Activated naive CD8-positive, alpha-beta T cell treated with anti-CD3 and anti-CD28 coated beads for 36 hours (primary cell): ENCODE measurements at regions not wholly inside any gene's neighbourhood (a gene's known extent, or its start where the extent isn't known, plus 50 kb on each side); places are given as distances from the start of the nearest gene placed in this dataset.
"Not testable (repeated sequence)": the region's sequence is repeated elsewhere in the genome, so short reads cannot be mapped to it uniquely, and the experiment has no call there.

ENCODE experiments used
- DNase-seq: peaks from one replicate; pipeline ENCODE4 v3.0.0; 2021
- H3K27ac Mint-ChIP-seq: one replicate; pipeline ENCODE4 v1.8.0; 2022; ENCODE audit warnings: mild to moderate bottlenecking, moderate library complexity, mixed read lengths
- H3K27me3 Mint-ChIP-seq: one replicate; pipeline ENCODE4 v1.8.0; 2022; ENCODE audit warnings: mild to moderate bottlenecking, mixed read lengths
- H3K36me3 Mint-ChIP-seq: one replicate; pipeline ENCODE4 v1.8.0; 2021; ENCODE audit warnings: mild to moderate bottlenecking, mixed read lengths
- H3K4me1 Mint-ChIP-seq: one replicate; pipeline ENCODE4 v1.8.0; 2021; ENCODE audit warnings: mixed read lengths
- H3K4me3 Mint-ChIP-seq: one replicate; pipeline ENCODE4 v1.8.0; 2022; ENCODE audit warnings: mild to moderate bottlenecking, moderate library complexity, mixed read lengths
- H3K9me3 Mint-ChIP-seq: one replicate; pipeline ENCODE4 v1.8.0; 2022; ENCODE audit warnings: mixed read lengths

GRCh38 chr4:82301390-82301789 is 72.4 kb downstream of the HNRNPD start:
- H3K9me3 Mint-ChIP-seq, H3K4me1 Mint-ChIP-seq, H3K36me3 Mint-ChIP-seq, H3K4me3 Mint-ChIP-seq, H3K27me3 Mint-ChIP-seq, H3K27ac Mint-ChIP-seq, DNase-seq: not testable (repeated sequence)

DNA sequence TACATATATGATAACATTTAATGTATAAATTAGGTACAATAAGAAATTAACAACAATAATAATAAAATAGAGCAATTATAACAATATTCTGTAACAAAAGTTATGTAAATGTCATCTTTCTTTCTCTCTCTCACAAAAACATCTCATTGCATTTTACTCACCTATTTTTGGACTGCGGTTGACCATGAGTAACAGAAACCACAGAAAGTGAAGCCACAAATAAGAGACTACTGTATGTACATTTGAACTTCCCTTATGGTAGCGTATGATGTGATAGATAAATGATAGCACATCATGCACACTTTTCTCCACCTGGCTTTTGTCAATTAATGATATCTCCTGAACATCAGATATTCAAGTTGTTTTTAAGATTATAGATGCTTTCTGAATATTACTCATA is 80.5 kb downstream of the HNRNPD start:
- H3K4me3 Mint-ChIP-seq, result no peak overlapping the region
- peaks cover 6% of the 10 kb centered on the region for H3K4me1 Mint-ChIP-seq
- H3K36me3 Mint-ChIP-seq, result no peaks in the 10 kb centered on the region
- no peaks in the 10 kb centered on the region for H3K9me3 Mint-ChIP-seq
- no peak overlapping the region for H3K27ac Mint-ChIP-seq
- H3K27me3 Mint-ChIP-seq, result no peaks in the 10 kb centered on the region
- DNase-seq, result peak; percentile 21

DNA sequence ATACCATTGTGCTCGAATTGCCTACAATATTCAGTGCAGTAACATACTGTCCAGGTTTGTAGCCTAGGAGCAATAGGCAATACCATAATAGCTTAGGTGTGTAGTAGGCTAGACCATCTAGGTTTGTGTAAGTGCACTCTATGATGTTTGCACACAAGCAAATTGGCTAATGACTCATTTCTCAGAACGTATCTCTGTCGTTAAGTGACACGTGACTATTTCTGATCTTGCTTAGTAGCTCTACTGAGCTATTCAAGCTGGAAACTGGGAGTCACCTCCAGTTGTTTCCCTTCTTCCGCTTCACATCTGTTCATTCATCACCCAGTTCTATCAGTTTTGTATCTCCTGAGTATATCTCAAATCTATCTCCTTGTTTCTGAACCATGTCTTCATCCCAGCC is 86.1 kb downstream of the HNRNPD start:
- H3K27me3 Mint-ChIP-seq, result no peaks in the 10 kb centered on the region
- H3K4me3 Mint-ChIP-seq, result no peak overlapping the region
- no peak for DNase-seq
- H3K27ac Mint-ChIP-seq, result no peak overlapping the region
- no peaks in the 10 kb centered on the region for H3K9me3 Mint-ChIP-seq
- H3K36me3 Mint-ChIP-seq, result no peaks in the 10 kb centered on the region
- H3K4me1 Mint-ChIP-seq, result peaks cover 10% of the 10 kb centered on the region

DNA sequence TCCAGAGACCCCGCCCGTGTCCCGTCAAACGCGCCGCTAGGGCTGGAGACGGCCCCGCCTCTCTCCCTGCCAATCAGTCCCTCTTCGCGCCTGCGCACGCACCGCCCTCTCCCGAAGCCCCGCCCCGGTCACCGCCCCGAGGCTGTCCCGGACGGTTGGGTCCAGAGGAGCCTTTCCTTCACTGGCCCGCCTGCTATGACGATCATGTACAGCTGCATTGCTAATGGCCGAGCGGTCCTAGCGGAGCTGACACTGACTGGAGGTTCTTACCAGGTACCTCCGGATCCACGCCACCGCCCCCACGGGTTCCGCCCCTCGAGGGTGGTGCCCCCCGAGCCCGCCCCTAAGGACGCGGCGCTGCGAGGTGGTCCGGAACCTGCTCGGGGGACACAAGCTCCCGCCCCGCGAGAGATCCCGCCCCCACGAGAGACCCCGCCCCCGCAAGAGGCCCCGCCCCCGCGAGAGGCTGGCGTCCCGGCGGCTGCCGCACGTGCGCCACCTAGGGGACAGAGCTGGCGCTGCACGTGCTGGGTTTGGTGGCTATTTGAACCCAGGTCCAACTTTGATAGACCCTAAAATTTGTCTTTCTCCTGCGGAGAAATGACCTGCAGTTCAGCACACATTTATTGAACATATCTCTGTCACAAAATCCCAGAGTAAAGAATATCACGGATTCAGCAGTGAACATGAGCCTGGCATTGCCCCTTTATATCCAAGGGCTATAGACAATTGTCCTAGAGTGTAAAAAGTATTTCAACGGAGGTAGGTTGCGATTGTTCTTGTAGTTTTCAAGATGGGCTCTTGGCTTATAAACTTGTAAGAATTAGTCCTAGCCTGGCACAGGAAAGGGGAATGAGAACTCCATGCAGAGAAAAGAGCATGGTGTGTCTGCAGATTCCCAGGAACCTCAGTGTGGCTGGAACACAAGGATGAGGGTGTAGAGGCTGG is 88.7 kb downstream of the HNRNPD start:
- Mint-ChIP-seq H3K36me3 (no peaks in the 10 kb centered on the region), H3K4me3 (peak overlapping the region; percentile 76), H3K9me3 (no peaks in the 10 kb centered on the region), H3K27ac (peak overlapping the region; percentile 9), H3K27me3 (no peaks in the 10 kb centered on the region), H3K4me1 (peaks cover 10% of the 10 kb centered on the region)
- DNase-seq, result peak; percentile 100

DNA sequence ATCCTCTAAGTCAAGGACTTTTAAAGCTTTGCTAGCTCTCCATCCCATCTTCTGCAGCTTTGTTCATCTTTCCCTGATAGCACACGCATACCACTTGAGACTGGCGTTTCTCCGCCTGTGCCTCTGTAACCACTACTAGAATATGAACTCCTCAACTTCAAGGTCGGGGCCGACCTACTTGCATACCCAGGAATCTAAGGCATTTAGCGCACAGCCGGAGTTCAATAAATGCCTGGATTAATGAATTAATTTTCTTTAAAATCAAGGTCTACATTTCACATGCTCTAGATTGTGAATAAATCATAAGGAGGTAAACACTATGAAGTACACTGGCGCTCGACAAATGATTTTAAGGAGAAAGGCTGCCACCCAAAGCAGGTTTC is 89.3 kb downstream of the HNRNPD start:
- DNase-seq, result no peak
- Mint-ChIP-seq H3K27ac (no peak overlapping the region), H3K36me3 (no peaks in the 10 kb centered on the region), H3K9me3 (no peaks in the 10 kb centered on the region), H3K4me3 (peak overlapping the region; percentile 76), H3K27me3 (no peaks in the 10 kb centered on the region), H3K4me1 (peaks cover 10% of the 10 kb centered on the region)

DNA sequence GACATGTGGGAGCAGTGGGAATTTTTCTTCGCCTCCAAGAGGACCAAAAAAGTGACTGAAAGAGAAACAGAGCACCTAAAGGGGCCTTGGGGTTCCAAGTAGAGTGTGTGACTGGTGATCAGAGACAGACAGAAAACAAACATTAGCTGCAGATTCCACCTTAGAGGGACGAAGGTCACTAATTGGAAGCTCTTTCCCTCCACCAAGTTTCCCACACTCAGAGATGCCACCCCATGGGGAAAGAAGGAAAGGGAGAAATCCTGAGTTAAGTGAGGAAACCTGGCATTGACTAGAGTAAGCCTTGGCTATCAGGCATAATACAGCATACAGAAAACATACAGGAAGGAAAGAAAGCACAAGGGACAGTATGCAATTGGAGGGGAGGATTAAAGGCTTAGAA is 90.9 kb downstream of the HNRNPD start:
- Mint-ChIP-seq H3K4me1 (peaks cover 10% of the 10 kb centered on the region), H3K9me3 (peaks cover 1% of the 10 kb centered on the region), H3K4me3 (no peak overlapping the region), H3K27me3 (no peaks in the 10 kb centered on the region), H3K27ac (no peak overlapping the region), H3K36me3 (no peaks in the 10 kb centered on the region)
- no peak for DNase-seq

GRCh38 chr4:82279550-82279949 is 94.2 kb downstream of the HNRNPD start:
- H3K36me3 Mint-ChIP-seq, H3K27ac Mint-ChIP-seq, H3K4me3 Mint-ChIP-seq, DNase-seq, H3K27me3 Mint-ChIP-seq, H3K9me3 Mint-ChIP-seq, H3K4me1 Mint-ChIP-seq: not testable (repeated sequence)

DNA sequence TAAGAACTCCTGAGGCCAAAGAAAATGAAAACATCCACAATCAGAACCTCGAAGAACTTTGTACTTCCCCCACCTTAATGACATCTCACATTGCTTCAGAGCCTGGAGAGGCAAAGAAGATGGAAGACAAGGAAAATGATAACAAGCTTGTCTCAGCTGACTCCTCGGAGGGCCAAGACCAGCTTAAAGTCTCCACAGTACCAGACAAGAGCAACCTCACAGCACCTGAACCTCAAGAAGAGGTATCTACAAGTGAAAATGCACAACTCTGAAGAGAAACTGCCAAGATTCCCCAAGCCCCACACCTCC is 97.5 kb downstream of the HNRNPD start:
- peaks cover 1% of the 10 kb centered on the region for H3K9me3 Mint-ChIP-seq
- peaks cover 4% of the 10 kb centered on the region for H3K27me3 Mint-ChIP-seq
- peaks cover 4% of the 10 kb centered on the region for H3K4me1 Mint-ChIP-seq
- DNase-seq, result no peak
- no peak overlapping the region for H3K4me3 Mint-ChIP-seq
- H3K36me3 Mint-ChIP-seq, result no peaks in the 10 kb centered on the region
- no peak overlapping the region for H3K27ac Mint-ChIP-seq

DNA sequence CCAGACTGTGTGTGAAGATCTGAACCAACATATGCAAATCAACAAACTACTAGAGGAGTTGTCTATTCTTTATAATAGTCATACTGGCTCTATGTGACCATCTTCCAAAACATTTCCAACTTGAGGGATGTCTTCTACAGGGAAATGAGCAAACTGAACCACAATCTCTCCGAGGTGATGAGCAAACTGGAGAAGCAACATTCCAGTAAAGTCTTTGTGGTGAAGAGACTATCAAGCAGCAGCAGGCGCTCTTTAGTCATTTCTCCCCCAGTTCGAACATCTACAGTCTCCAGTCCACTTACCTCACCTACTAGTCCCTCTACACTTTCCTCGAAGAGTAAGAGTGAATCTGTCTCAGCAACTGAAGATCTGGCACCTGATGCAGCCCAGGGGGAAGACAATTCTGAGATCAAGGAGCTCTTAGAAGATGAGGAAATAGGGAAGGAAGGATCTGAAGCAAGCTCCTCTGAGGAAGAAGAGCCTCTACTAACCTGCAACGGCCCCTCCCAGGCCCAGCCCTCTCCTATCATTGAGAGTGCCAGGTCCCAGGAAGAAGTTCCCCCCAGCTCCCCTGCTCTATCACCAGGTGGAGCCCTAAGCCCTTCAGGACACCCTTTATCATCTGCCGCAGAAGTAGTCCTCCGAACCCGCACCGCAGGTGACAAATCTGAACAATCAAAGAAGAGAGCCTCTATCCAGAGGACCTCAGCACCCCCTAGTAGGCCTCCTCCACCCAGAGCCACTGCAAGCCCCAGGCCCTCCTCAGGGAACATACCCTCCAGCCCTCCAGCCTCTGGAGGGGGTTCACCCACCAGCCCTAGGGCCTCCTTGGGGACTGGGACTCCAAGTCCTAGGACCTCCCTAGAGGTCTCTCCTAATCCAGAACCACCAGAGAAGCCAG is 98.1 kb downstream of the HNRNPD start:
- peaks cover 4% of the 10 kb centered on the region for H3K27me3 Mint-ChIP-seq
- no peaks in the 10 kb centered on the region for H3K36me3 Mint-ChIP-seq
- no peak overlapping the region for H3K27ac Mint-ChIP-seq
- H3K4me3 Mint-ChIP-seq, result no peak overlapping the region
- no peak for DNase-seq
- peaks cover 1% of the 10 kb centered on the region for H3K9me3 Mint-ChIP-seq
- H3K4me1 Mint-ChIP-seq, result peaks cover 4% of the 10 kb centered on the region

- not testable (repeated sequence) for H3K4me1 Mint-ChIP-seq, H3K4me3 Mint-ChIP-seq, H3K27ac Mint-ChIP-seq, H3K27me3 Mint-ChIP-seq, DNase-seq, H3K9me3 Mint-ChIP-seq, H3K36me3 Mint-ChIP-seq
Observed at GRCh38 chr4:82274700-82275099, 99.1 kb downstream of the HNRNPD start.

DNA sequence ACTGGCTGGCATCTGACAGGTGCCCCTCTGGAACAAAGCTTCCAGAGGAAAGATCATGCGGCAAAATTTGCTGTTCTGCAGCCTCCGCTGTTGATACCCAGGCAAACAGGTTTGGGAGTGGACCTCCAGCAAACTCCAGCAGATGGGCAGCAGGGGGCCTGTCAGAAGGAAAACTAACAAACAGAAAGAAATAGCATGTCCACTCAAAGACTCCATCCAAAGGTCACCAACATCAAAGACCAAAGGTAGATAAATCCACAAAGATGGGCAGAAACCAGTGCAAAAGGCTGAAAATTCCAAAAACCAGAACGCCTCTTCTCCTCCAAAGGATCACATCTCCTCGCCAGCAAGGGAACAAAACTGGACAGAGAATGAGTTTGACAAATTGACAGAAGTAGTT is 101.3 kb downstream of the HNRNPD start:
- H3K27me3 Mint-ChIP-seq, H3K27ac Mint-ChIP-seq, H3K36me3 Mint-ChIP-seq, H3K9me3 Mint-ChIP-seq, DNase-seq, H3K4me3 Mint-ChIP-seq: not testable (repeated sequence)
- peaks cover 13% of the 10 kb centered on the region for H3K4me1 Mint-ChIP-seq

GRCh38 chr4:82271915-82272480 is 101.8 kb downstream of the HNRNPD start:
- not testable (repeated sequence) for H3K36me3 Mint-ChIP-seq, H3K4me3 Mint-ChIP-seq, H3K9me3 Mint-ChIP-seq, DNase-seq, H3K27ac Mint-ChIP-seq, H3K27me3 Mint-ChIP-seq
- H3K4me1 Mint-ChIP-seq, result peaks cover 13% of the 10 kb centered on the region

DNA sequence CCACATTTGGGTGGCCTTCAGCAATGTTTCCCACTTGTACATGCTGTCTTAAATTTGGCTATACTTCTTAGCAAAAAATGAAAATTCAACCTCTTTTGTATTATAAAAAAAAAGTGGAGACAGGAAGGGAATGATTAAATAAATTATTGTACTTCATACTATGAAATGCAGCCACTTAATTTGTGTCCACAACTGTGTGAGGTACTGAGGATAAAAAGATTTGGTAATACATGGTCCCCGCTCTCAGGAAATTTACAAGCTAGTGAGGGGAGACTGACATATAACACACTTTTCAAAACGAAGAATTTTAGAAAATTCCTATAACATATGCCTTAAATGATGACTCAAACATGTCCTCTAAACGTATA is 105.0 kb downstream of the HNRNPD start:
- H3K27me3 Mint-ChIP-seq, result peaks cover 4% of the 10 kb centered on the region
- peaks cover 3% of the 10 kb centered on the region for H3K9me3 Mint-ChIP-seq
- no peak overlapping the region for H3K4me3 Mint-ChIP-seq
- no peak for DNase-seq
- H3K27ac Mint-ChIP-seq, result no peak overlapping the region
- H3K36me3 Mint-ChIP-seq, result no peaks in the 10 kb centered on the region
- peaks cover 9% of the 10 kb centered on the region for H3K4me1 Mint-ChIP-seq

DNA sequence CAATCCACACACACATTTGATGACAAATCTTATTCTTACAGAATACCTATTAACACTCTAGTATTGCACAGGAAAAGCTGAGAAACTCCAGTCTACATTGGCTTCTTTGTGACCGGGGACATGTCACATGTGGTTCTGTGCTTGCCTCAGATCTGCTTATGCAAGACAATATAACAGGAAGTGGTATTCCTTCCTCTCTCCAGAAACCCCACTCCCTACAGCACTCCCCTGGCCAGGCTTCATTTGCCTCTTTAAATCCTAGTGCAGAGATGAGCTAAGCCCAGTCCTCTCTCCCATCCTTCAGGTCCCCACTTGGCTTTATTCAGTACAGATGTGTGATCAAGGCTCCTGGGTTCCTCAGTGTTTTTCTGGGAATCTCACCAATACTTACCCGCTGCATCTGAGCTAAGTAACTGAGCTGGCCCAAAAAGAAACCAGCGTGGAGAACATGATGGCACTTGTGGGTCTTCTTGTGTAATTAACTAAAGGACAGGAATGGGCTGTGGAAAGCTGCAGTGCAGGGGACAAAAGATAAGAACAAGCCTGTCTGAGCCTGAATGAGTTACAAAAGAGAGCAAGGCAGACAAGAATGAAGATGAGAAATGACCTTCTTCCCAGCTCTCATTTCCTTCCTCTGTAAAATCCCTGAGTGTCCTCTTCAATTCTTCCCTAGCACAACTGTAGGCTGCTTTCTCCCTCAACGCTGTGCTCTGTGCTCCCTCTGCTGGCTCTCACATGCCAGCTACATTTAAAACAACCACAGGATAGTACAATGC is 105.6 kb downstream of the HNRNPD start:
- peaks cover 9% of the 10 kb centered on the region for H3K4me1 Mint-ChIP-seq
- no peaks in the 10 kb centered on the region for H3K36me3 Mint-ChIP-seq
- H3K27ac Mint-ChIP-seq, result no peak overlapping the region
- no peak overlapping the region for H3K4me3 Mint-ChIP-seq
- H3K9me3 Mint-ChIP-seq, result peaks cover 3% of the 10 kb centered on the region
- H3K27me3 Mint-ChIP-seq, result peaks cover 4% of the 10 kb centered on the region
- peak; percentile 28 for DNase-seq

- no peaks in the 10 kb centered on the region for H3K27me3 Mint-ChIP-seq
- no peak for DNase-seq
- no peak overlapping the region for H3K4me3 Mint-ChIP-seq
- peaks cover 9% of the 10 kb centered on the region for H3K4me1 Mint-ChIP-seq
- no peaks in the 10 kb centered on the region for H3K36me3 Mint-ChIP-seq
- H3K27ac Mint-ChIP-seq, result no peak overlapping the region
- peaks cover 3% of the 10 kb centered on the region for H3K9me3 Mint-ChIP-seq
Observed at GRCh38 chr4:82267506-82267905, 106.3 kb downstream of the HNRNPD start.
